UCSD-AML1 (cell line): ENCODE measurements at regions not wholly inside any gene's neighbourhood (a gene's known extent, or its start where the extent isn't known, plus 50 kb on each side); places are given as distances from the start of the nearest gene placed in this dataset.
"Not testable (repeated sequence)": the region's sequence is repeated elsewhere in the genome, so short reads cannot be mapped to it uniquely, and the experiment has no call there.

ENCODE experiments used
- DNase-seq: peaks from one replicate; lab custom pipeline; 2025; ENCODE audit not compliant: unreplicated experiment; lab: John Stamatoyannopoulos, UW

DNA sequence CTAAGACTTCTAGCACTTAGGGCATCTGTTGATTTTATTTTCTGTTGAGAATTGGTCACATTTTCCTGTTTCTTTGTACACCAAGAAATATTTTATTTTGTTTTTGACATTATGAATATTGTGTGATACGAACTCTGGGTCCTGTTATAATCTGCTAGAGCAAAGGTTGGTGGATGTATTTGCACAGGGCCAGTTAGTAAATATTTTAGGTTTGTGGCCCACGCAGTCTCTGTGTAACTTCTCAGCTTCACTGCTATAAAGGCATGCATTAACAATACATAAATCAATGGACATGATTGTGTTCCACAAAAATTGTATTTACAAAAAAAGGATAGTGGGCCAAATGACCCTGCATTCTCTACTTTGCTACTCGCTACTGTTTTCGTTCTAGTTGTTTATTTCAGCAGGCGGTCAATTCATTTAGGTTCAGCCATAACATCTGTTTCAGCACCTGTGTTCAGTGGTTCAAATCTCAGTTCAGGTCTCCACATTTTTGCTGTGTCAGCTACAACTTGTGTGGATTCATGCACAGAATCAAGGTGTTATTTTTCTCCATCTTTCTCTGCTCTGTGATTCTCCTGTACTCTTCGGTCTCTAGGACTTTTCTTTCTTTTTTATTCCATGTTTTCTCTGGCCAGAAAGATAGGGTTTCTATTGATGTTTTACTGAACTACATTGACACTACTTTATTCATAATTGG lies 786.2 kb downstream of the ETS1 start:
- no peak for DNase-seq

DNA sequence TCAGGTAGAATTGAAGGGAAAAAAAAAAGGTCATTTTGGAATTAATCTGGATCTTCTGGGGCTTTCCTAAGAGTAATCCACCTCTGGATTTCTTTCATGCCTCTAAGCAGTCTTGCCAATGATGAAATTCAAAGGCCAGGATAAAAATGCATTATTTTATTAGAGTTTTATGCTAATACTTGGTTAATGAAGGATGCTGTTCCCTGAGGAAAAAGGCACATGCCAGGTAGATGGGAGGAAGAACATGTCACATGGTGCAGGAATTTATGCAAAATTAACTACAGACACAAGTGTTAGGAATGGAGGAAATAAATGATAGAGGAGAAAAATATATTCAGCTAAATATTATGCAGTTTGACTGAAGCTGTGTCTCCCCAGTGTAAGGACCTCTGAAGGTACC lies 792.0 kb downstream of the ETS1 start:
- DNase-seq: no peak

DNA sequence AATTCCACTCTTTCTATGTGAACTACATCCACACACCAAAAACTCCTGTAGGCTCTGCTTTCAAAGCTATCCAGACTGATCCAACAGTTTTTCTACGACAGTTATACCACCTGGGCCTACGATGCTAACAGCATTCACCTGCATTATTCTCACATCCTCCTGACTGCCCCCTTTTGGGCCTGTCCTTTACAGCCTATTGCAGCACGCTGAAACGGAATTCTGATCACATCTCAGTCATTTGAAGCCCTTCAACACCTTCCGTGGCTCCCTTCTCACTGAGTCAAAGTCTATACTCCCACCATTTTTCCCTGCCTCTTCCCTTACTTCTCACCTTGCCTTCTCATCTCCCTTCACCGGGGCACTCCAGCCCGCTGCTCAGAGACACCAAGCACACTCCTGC lies 791.3 kb upstream of the KIRREL3 start:
- no peak for DNase-seq

DNA sequence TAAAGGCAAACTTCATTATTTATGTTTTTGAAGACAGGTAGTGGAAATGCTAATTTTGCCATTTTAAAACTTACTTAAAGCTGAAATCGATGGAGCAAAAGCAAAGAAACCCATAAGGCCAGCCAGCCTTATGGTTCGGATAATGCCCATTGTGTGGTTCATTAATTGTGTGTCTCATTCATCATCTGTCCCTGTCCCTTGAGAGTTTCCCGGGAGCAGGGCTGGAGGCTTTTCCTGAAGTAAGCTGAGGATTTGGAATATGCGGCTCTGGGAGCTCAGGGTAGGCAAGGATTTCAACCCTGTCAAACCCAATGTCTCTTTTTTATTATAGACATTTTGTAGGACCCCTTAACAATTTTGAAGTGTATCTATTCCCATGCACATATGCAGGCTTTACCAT lies 790.0 kb upstream of the KIRREL3 start:
- no peak for DNase-seq

DNA sequence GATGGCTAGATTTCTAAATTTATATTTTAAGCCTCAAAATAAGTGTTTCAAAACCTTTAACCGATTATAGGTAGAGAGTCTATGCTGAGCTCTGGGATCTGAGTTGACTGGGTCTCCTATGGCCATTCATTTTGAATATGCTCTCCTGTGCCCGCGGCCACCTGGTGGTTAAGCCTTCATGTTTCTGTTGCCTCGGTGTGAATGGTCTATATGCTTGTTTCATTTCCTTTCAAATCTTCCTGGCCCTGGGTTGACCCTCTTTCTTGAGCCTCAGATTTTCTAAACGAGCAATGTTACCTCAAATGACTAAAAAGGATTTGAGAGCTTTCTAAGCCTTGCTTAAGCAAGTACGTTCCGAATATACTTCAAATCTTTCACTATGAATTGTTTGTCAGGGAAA lies 789.4 kb upstream of the KIRREL3 start:
- DNase-seq: no peak

DNA sequence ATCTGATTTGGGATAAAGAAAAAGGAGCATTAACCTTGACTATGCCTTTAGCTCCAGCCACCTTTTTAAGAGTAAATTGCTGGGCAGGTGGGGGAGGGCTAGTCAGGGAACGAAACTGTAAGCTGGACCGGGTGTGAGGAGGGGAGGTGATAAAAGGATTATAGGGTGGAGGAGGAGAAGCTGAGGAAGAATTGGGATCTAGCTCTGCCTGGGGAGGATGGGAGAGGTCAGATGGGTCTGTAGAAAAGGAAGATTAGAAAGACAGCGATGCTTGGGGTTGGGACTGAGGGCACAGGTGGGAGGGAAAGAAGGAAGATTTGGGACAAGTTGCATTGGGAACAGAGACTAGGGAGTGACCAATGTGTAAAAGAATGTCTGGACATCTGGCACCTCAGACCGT lies 772.4 kb upstream of the KIRREL3 start:
- DNase-seq: not testable (repeated sequence)

DNA sequence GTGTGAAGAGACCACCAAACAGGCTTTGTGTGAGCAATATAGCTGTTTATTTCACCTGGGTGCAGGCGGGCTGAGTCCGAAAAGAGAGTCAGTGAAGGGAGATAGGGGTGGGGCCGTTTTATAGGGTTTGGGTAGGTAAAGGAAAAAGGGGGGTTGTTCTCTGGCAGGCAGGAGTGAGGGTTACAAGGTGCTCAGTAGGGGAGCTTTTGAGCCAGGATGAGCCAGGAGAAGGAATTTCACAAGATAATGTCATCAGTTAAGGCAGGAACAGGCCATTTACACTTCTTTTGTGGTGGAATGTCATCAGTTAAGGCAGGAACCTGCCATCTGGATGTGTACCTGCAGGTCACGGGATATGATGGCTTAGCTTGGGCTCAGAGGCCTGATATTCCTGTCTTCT lies 768.4 kb upstream of the KIRREL3 start:
- DNase-seq: not testable (repeated sequence)

DNA sequence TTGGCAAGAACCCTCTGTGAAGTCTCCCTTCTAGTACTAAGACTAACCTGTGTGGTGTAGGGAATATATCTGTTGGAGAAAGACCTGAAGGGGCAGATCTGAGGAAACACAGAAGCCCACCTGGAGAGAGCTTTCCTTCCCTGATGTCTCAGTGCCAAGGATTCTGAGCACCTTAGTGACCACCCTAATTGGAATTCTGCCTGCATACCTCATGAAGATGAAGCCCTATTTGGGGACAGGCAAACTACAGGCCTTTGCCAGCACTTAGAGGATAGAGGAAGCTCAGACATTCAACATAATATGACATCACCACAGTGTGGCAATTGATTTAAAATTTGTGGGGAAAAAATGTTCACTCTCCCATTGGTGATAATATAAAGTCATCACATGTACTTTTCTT lies 766.2 kb upstream of the KIRREL3 start:
- DNase-seq: no peak

DNA sequence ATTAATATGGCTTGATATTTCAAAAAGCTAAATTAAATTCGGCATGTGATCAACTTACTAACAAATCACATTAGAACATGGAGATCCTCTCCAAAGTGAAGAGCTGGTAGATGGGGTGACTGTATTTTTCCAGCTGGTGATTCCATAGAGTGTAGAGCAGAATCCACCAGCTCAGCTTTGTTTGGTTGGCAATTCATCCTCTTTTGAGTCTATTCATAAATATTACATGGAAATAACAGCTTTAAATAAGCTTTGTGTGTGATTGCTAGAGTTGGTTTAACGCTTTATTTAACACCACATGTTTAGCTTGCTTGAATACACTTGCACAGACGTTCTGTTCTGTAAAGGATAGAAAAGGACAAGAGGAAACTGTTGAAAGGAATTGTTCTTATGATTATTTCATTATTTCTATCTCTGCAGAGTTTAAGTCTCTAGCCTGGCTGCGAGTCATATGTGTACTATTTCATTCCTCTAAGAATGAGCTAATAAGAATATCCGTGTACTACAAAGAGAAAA lies 738.3 kb upstream of the KIRREL3 start:
- no peak for DNase-seq

DNA sequence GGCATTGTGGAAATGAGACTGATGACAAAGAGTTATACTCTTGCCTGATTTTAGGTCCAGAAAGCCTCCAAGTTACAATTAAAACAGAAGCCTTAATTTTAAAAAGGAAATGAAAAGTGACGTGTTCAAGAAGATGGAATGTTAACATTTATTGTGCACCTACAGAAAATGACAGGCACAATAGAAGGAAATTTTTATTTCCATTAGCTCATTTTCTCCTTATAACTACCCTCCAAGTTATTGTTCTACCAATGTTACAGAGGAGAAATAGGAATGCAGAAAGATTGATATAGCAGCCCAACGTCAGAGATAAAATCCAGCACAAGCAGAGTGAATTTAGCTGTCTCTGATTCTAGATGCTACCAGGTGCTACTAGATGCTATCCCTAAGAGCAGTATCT lies 736.9 kb upstream of the KIRREL3 start:
- DNase-seq: no peak

DNA sequence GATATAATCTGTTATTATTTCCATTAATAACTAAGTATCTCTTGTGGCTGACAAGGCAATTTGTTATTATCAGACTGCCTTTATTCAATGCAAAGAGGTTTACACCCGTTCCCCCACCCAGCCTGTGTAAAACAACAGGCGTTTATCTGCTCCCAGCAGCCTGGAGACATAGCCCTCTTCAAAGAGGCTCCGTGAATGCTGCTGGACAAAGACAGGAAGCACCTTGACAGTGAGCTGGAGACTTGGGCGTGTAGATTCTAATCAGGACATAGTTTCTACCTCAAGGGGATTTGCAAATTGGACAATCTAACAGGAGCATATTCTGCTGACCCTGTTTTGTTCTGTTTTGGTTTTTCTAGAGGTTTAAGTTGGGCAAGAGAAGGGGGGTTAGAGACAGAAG lies 733.0 kb upstream of the KIRREL3 start:
- DNase-seq: no peak

DNA sequence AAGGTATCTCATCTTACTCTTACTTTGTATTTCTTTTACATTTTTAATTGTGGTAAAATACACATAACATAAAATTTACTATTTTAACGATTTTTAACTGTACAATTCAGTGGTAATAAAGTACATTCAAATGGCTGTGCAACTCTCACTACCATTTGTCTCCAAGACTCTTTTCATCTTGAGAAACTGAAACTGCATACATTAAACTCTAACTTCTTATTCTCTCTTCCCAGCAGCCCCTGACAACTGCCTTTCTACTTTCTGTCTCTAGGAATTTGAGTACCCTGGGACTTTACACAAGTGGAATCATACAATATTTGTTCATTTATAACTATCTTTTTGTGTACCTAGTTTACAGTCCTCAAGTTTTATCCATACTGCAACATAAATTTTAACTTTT lies 725.8 kb upstream of the KIRREL3 start:
- no peak for DNase-seq

DNA sequence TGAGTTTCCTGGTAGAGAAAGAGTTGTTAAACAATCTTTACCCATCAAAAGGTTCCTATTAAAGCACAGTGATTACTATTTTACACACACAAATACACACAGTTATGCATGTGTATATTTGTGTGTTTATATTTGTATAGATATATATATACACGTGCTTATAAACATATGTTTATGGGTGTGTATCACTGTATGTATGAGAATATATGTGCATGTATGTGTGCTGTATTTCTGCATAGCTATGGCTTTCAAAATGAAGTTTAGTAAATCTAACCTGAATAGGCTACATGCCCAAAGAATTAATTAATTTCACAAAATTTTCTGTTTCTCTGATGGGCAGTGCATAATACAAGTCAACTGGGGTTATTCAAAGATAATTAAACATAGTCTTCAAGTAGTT lies 723.1 kb upstream of the KIRREL3 start:
- DNase-seq: no peak

DNA sequence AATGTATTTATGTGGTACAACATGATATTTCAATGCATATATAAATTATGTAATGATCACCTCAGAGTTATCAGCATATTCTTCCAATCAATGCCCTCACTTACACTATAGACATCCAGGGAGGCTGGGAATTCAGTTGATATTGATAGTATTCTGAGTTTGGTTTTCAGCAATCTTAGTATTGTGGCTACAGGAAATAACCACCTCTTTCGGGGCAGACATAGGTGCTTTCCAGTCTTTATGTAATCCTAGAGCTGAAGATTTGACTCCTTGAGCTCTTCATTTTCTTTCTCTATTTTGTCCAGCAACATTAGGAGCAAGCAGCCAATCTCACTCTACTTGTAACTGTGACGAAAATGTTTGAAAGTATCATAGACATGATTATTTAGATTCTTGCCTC lies 712.7 kb upstream of the KIRREL3 start:
- no peak for DNase-seq

DNA sequence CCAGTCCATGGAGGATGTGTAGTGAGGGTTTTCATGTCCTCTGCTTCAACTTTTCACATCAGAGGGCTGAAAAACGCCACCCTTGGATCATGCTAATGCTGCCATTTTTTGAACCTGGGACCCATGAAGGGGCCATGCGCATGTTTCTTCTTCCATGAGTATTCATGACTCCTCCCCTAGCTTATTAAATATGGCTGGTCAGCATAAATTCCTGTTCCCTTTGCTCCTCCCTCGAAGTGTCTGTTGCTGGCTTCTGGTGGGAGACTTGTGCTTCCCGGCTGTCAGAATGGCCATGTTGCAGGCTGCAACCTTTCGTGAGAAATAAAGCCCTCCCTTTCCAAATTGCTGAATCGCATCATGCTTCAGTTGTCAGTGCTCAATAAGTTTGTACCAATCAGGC lies 711.2 kb upstream of the KIRREL3 start:
- no peak for DNase-seq

DNA sequence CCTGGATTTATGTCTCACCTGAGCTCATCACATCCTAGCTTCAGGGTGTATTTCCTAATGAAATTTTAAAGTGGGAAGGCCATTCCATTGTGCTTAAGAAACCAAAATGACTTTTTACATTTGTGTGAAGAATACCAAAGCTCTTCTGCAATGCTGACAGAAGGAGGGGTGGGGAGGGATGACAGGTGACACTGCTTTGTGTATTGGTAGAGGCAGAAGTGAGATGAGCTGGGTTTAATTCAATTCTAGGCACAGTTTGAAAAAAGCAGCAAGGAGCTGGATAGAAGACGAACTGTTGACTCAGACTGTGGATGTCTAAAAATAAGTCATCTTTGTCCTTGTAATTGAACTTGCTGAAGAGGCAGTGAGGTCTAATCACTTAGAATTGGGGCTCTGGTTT lies 710.3 kb upstream of the KIRREL3 start:
- DNase-seq: no peak

DNA sequence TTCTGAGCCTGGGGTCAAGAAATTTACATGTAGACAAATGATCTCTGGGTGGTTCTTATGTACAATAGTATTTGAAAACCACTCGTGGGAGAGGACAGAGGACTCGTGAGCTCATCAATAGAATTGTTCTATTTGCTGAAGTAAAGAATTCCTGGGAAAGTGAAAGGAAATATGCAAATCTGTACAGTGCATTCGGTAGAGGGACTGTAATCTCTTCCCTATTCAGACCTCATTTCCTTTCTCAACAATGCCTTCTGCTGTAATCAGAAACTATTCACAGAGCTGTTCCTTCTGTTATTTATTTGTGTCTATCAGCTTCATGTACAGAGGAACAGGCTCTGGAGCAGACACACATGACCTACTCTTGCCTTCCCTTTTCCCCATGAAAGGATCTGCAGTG lies 709.4 kb upstream of the KIRREL3 start:
- no peak for DNase-seq

DNA sequence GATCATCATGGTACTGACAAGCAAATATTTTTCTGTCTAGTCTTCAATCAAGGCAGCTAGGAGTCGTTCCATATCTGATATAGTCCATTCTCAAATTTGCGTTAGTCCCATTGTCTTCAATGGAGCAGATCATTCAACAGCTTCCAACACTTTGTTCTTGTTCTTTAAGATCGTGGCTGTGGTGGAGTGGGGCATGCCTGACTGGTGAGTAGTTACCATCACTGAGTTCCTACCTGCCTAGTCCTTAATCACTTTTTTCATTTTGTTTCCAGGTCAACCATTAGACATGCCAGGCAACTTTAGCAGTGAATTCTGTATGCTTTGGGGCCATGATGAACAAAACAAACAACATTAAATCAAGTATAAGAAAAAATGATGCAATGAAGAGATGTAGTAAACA lies 693.1 kb upstream of the KIRREL3 start:
- no peak for DNase-seq

DNA sequence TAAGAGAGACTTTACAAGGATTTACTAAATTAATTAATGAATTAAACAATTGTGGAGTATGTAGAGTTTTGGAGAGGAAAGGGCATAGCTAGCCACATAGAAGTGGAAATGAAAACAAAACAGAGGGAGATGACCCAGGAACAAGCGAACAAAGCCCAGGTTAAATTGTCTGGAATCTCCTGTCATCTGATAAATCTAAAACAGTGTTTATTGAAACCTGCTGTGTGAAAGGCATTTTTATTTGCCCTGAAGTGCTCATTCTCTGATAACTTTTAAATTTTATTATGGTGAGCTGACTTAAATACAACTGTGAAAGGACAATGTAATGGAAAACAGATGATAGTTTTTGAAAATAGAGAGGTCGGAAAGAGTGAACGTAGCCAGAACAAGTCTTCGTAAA lies 682.8 kb upstream of the KIRREL3 start:
- DNase-seq: no peak

DNA sequence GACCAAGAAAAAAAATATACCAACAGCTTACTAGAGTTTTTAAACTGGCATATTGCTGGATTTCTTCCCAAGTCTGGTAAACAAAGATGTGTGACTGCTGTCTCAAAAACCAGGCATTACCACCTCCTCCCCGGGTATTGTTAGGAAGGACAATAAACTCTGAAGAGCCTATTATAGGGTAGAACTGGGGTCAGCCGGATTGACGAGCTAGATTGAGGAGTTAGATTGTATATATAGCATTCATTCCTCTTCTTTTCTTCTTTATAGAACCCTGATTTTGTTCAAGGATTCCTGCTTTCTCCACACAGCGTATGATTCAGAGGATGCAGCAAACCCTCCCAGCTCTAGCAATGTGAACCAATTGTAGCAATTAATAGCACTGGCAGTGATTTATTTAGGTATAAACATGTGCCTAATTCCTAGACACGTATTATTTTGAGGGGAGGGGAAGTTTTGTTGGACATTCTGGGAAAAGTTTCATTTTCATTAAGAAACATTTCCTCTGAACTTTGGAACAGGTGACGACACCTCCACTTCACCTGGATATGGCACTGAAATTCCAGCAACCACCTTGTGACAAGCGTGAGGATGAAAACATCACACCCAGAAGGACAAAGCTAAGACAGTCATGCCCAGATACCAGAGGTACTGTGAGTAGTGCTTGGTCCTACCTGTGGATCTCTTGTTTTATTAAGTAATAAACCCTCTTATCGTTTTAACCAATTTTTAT lies 679.4 kb upstream of the KIRREL3 start:
- no peak for DNase-seq

DNA sequence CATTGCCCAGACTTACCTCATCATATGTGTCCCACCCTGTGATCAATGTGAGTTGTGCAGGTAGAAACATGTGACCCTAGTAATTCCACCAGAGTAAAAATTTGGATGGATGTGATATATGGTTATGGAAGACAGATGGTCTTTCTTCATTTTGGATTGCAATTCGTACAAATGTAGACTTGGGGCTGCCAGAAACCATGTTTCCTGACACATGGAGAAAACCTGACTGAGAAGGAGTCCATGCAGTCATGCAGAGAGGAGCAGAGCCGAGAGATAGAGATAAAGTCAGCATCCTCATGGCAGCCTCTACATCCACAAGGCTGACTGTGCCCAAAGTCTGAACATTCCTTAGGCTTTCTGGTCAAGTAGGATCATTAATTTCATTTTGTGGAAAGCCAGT lies 678.1 kb upstream of the KIRREL3 start:
- DNase-seq: no peak

DNA sequence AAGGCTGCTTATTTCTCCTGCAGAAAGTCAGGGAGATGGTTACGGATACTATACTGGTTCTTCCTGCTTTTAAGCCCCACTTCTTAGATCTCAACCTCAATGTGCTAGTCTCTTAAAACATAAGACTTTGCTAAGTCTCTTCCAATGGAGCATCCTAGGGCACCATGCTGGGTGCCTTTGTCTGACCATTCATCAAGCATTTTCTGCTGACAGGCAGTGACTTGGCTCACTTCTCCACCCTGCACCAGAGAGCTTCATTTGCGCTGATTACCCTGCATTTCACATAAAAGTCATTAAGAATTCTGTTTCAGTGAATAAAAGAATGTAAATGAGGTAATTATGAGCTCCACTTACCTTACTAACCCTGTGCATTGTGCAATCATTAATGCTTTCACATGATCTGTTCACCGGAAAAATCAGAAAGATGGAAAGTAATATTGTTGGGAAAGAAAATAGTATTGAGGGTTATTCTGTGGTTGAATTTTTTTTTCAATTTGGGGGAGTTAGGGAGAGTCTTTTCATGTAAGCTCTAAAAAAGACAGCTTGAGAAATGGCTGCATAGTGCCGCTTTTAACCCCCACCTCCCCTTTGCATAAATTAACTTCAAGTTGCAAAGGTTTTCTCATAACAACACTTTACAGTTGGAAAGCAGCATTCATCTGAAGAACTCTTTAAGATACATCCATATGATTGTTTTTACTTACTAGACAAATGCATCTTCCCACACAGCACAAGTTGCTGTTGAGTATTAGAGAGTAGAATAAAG lies 677.3 kb upstream of the KIRREL3 start:
- DNase-seq: no peak
